Thymus (tissue), 11 donors: ENCODE measurements at regions not wholly inside any gene's neighbourhood (a gene's known extent, or its start where the extent isn't known, plus 50 kb on each side); places are given as distances from the start of the nearest gene placed in this dataset.

ENCODE experiments used
- DNase-seq, 9 donors: peaks; one replicate each; pipeline ENCODE4 v3.0.0-alpha.2; 2013; ENCODE audit warnings: low spot score in 9 of 9, low read depth in 6 of 9, missing footprints in 1 of 9
- H3K27ac ChIP-seq, 2 donors: one replicate each; pipeline ENCODE4 v1.5.1; 2013; ENCODE audit warnings: control low read depth in 1 of 2, low read depth in 1 of 2, low read length in 1 of 2, mild to moderate bottlenecking in 1 of 2, moderate library complexity in 1 of 2
- H3K27me3 ChIP-seq, 2 donors: one replicate each; pipeline ENCODE4 v1.5.1; 2013; ENCODE audit warnings: low read length in 1 of 2; ENCODE audit not compliant: control insufficient read depth in 2 of 2, insufficient read depth in 1 of 2
- H3K36me3 ChIP-seq, 2 donors: one replicate each; pipeline ENCODE4 v1.5.1; 2013; ENCODE audit warnings: low read length in 1 of 2, mild to moderate bottlenecking in 1 of 2, moderate library complexity in 1 of 2; ENCODE audit not compliant: control insufficient read depth in 2 of 2, insufficient read depth in 2 of 2
- H3K4me1 ChIP-seq, 2 donors: one replicate each; pipeline ENCODE4 v1.5.1; 2013; ENCODE audit warnings: low read length in 2 of 2; ENCODE audit not compliant: control insufficient read depth in 2 of 2, insufficient read depth in 2 of 2
- H3K4me3 ChIP-seq, 2 donors: one replicate each; pipeline ENCODE4 v1.5.1; 2013; ENCODE audit warnings: low read length in 2 of 2, control low read depth in 1 of 2, mild to moderate bottlenecking in 1 of 2
- H3K9me3 ChIP-seq, 2 donors: one replicate each; pipeline ENCODE4 v1.5.1; 2013; ENCODE audit warnings: low read length in 1 of 2, mild to moderate bottlenecking in 1 of 2; ENCODE audit not compliant: control insufficient read depth in 2 of 2, insufficient read depth in 1 of 2
- WGBS: extraction: QIAGEN DNeasy Blood & Tissue Kit; methylation state at CpG from one replicate; pipeline ENCODE4 v1.1.7; 2013; 5-methylcytosine and 5-hydroxymethylcytosine counted together
- donor health status: healthy.

GRCh38 chr6:163774485-163774884 is 360.0 kb downstream of the QKI start:
- Histone ChIP-seq H3K36me3 (no peaks in the 10 kb centered on the region), H3K4me3 (no peak overlapping the region), H3K4me1 (peaks cover 0 to 2% of the 10 kb centered on the region in 2 donors), H3K9me3 (no peaks in the 10 kb centered on the region), H3K27me3 (no peaks in the 10 kb centered on the region), H3K27ac (no peak overlapping the region)
- WGBS: 95% methylated on average over 8 of the region's 8 CpGs
- DNase-seq: no peak

GRCh38 chr6:163773646-163774045 is 359.1 kb downstream of the QKI start:
- no peaks in the 10 kb centered on the region for H3K27me3 ChIP-seq
- no peak for DNase-seq
- 92% methylated on average over 4 of the region's 4 CpGs for WGBS
- H3K4me1 ChIP-seq: no peaks in the 10 kb centered on the region
- H3K4me3 ChIP-seq: no peak overlapping the region
- no peaks in the 10 kb centered on the region for H3K9me3 ChIP-seq
- no peak overlapping the region for H3K27ac ChIP-seq
- H3K36me3 ChIP-seq: no peaks in the 10 kb centered on the region

GRCh38 chr6:163772701-163773100 is 358.2 kb downstream of the QKI start:
- H3K4me1 ChIP-seq: no peaks in the 10 kb centered on the region
- DNase-seq: no peak
- no peaks in the 10 kb centered on the region for H3K36me3 ChIP-seq
- H3K4me3 ChIP-seq: no peak overlapping the region
- H3K9me3 ChIP-seq: no peaks in the 10 kb centered on the region
- H3K27ac ChIP-seq: no peak overlapping the region
- 93% methylated on average over 1 of the region's 1 CpG for WGBS
- H3K27me3 ChIP-seq: no peaks in the 10 kb centered on the region

GRCh38 chr6:163771180-163771579 is 356.7 kb downstream of the QKI start:
- 94% methylated on average over 1 of the region's 1 CpG for WGBS
- no peaks in the 10 kb centered on the region for H3K36me3 ChIP-seq
- H3K9me3 ChIP-seq: no peaks in the 10 kb centered on the region
- no peak for DNase-seq
- H3K27ac ChIP-seq: no peak overlapping the region
- no peak overlapping the region for H3K4me3 ChIP-seq
- H3K27me3 ChIP-seq: no peaks in the 10 kb centered on the region
- H3K4me1 ChIP-seq: no peaks in the 10 kb centered on the region

- H3K27ac ChIP-seq: no peak overlapping the region
- DNase-seq: no peak
- H3K27me3 ChIP-seq: no peaks in the 10 kb centered on the region
- H3K36me3 ChIP-seq: no peaks in the 10 kb centered on the region
- no peaks in the 10 kb centered on the region for H3K4me1 ChIP-seq
- no peaks in the 10 kb centered on the region for H3K9me3 ChIP-seq
- no peak overlapping the region for H3K4me3 ChIP-seq
These were observed 354.4 kb downstream of the QKI start for GRCh38 chr6:163768905-163769304.

- no peak for DNase-seq
- 96% methylated on average over 2 of the region's 2 CpGs for WGBS
- Histone ChIP-seq H3K27ac (no peak overlapping the region), H3K27me3 (no peaks in the 10 kb centered on the region), H3K4me1 (no peaks in the 10 kb centered on the region), H3K9me3 (no peaks in the 10 kb centered on the region), H3K36me3 (no peaks in the 10 kb centered on the region), H3K4me3 (no peak overlapping the region)
These were observed 352.4 kb downstream of the QKI start for GRCh38 chr6:163766936-163767335.

GRCh38 chr6:163765335-163765734 is 350.8 kb downstream of the QKI start:
- no peak overlapping the region for H3K4me3 ChIP-seq
- DNase-seq: no peak
- no peaks in the 10 kb centered on the region for H3K36me3 ChIP-seq
- H3K4me1 ChIP-seq: no peaks in the 10 kb centered on the region
- no peaks in the 10 kb centered on the region for H3K9me3 ChIP-seq
- 94% methylated on average over 1 of the region's 1 CpG for WGBS
- H3K27me3 ChIP-seq: no peaks in the 10 kb centered on the region
- H3K27ac ChIP-seq: no peak overlapping the region

- no peak overlapping the region for H3K4me3 ChIP-seq
- H3K27me3 ChIP-seq: no peaks in the 10 kb centered on the region
- H3K36me3 ChIP-seq: no peaks in the 10 kb centered on the region
- no peak overlapping the region for H3K27ac ChIP-seq
- no peak for DNase-seq
- H3K9me3 ChIP-seq: no peaks in the 10 kb centered on the region
- 84% methylated on average over 4 of the region's 4 CpGs for WGBS
- no peaks in the 10 kb centered on the region for H3K4me1 ChIP-seq
These were observed 350.0 kb downstream of the QKI start for GRCh38 chr6:163764565-163764964.

GRCh38 chr6:163761481-163761880 is 347.0 kb downstream of the QKI start:
- Histone ChIP-seq H3K9me3 (no peaks in the 10 kb centered on the region), H3K4me1 (no peaks in the 10 kb centered on the region), H3K27ac (no peak overlapping the region), H3K27me3 (no peaks in the 10 kb centered on the region), H3K4me3 (no peak overlapping the region), H3K36me3 (no peaks in the 10 kb centered on the region)
- no peak for DNase-seq
- 83% methylated on average over 3 of the region's 3 CpGs for WGBS

GRCh38 chr6:163760860-163761259 is 346.3 kb downstream of the QKI start:
- Histone ChIP-seq H3K4me3 (no peak overlapping the region), H3K27me3 (no peaks in the 10 kb centered on the region), H3K4me1 (no peaks in the 10 kb centered on the region), H3K27ac (no peak overlapping the region), H3K9me3 (no peaks in the 10 kb centered on the region), H3K36me3 (no peaks in the 10 kb centered on the region)
- 84% methylated on average over 3 of the region's 3 CpGs for WGBS
- DNase-seq: no peak
